HG03521 (cell line): ENCODE measurements at regions not wholly inside any gene's neighbourhood (a gene's known extent, or its start where the extent isn't known, plus 50 kb on each side); places are given as distances from the start of the nearest gene placed in this dataset.

Source experiments
- ATAC-seq: cut with Tn5 transposase; IDR thresholded peaks from one replicate; pipeline ENCODE4 v1.9.1; 2021; ENCODE audit warnings: mild to moderate bottlenecking, moderate library complexity; ENCODE audit not compliant: unreplicated experiment

GRCh38 chr1:101089613-101090338 lies 64.2 kb upstream of the DPH5 start:
- no peak for ATAC-seq

DNA sequence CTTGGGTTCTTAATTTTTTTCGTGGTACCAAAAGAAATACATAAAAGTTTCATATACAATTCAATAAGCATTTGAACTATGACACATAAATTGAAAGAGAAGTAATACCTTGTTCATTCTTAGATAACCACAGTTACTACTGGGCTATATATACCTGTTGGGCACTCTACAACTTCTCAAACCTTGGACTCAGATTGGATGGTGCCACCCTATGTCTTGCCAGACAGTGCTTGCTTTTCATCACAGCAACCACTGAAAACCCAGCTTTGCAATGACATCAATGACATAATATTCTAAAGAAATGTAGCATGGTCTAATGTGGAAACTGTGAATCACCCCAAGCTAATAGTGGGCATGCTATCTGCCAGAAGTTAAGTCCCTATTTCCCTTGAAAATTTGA lies 62.8 kb upstream of the DPH5 start:
- no peak for ATAC-seq

- ATAC-seq: no peak
Measured at GRCh38 chr1:101086783-101087182, 61.2 kb upstream of the DPH5 start.

DNA sequence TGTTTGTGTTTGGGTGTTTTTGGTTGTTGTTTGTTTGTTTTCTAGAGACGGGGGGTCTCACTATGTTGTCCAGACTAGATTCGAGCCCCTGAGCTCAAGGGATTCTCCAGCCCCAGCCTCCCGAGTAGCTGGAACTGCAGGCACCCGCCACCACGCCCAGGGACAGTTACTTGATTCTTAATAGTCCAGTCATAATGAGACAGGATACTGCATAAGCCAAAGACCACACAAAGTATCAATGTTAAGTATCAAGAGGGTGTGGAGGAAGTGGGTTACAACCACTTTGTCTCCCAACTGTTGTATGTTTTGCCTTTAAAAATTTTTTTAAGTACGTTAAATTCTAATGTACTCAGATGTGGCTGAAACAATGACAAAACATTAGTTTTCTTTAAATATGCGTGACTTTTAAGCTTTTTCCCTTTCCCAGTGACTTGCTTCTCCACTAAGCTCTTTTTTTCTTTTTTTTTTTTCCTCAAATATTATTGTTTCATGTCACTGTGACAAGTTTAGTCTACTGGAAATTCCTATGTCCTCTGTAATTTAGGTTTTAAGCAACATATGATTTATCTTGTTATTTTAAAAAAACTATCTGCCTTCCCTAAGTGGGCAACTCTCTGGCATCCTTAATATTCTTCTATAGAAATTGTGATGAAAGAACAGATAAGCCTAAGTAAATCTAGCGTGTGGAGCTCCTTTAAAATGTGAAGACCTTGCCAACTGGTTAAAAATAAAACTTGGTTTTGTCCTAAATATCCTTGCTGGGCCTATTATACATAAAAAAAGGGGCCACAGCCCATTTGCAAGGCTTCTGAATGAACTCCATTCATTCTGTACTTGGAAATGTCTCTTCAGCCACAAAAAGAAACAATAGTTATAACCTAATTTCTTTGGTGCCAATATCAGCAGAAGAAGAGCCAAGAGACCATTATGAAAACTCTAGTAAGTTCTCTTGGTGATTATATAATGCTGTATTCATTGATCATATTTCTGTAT lies 56.2 kb upstream of the DPH5 start:
- ATAC-seq: peak; percentile 64

DNA sequence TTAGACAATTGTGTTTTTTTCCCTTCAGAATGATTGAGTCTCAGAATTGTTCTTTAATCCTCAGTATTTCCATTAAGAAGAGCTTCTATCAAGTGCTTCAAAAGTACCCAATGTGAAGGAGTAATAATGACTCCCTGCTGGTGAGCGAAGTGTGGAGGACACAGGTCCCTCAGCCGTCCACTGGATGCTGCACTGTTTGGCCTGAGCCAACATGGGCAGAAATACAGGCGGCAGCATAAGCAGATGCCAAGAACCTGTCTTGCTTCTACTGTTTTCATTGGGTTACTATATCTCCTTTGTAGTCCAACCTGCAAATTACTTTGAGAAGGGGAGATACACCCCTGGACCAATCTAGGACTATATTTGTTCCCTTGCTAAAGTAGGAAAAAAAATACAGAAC lies 55.3 kb upstream of the DPH5 start:
- no peak for ATAC-seq

GRCh38 chr1:101079341-101079740 lies 53.8 kb upstream of the DPH5 start:
- ATAC-seq: no peak

DNA sequence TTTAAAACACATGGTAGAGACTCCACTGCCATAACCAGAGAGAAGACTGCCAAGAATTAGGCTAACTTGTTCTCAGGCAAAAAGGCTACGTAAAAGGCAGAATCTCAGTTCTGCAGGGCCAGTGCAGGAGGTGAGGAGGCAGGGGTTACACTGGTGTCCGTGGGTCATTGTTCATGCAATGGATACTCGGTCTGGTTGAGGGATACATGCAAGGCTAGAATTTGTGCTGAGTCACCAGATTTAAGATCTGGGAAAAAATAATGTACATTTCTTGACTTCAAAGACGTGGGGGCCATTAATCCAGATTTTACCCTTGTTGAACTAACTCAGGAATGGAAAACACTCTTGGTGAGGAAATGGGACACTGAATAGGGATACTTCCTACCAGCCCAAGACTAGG lies 52.3 kb upstream of the DPH5 start:
- no peak for ATAC-seq

DNA sequence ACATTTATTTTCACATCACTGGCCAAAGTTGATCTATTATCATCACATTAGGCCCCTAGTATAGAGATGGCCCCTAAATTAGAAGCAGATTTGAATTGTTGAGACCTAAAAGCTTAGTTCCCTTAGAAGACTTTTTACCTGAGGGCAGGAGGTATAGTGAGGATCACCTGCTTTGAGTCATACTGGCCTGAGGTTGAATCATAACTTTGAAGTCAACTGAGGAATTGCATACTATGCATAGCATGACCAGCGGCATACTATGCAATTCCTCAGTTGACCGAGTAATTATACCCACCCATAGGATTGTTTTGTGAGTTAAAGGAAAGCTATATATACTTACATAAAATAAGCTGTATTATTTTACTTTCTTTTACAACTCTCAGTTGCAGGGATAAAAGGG lies 50.3 kb upstream of the DPH5 start:
- no peak for ATAC-seq
